Testis (tissue), 2 donors: ENCODE measurements at regions not wholly inside any gene's neighbourhood (a gene's known extent, or its start where the extent isn't known, plus 50 kb on each side); places are given as distances from the start of the nearest gene placed in this dataset.
"Not testable (repeated sequence)": the region's sequence is repeated elsewhere in the genome, so short reads cannot be mapped to it uniquely, and the experiment has no call there.

Experiments
- DNase-seq: peaks from one replicate; pipeline ENCODE4 v3.0.0-alpha.2; 2019
- H3K27ac ChIP-seq, 2 donors: fragments of 200-600 bp; sonication (generic); one replicate each; pipeline ENCODE4 v1.5.1; 2019
- H3K27me3 ChIP-seq: fragments of 200-600 bp; sonication (generic); one replicate; pipeline ENCODE4 v1.5.1; 2019
- H3K36me3 ChIP-seq: fragments of 200-600 bp; sonication (generic); one replicate; pipeline ENCODE4 v1.5.1; 2017; ENCODE audit warnings: low read depth; ENCODE audit errors: missing control alignments
- H3K4me1 ChIP-seq: fragments of 200-600 bp; sonication (generic); one replicate; pipeline ENCODE4 v1.5.1; 2019
- H3K4me3 ChIP-seq, 2 donors: fragments of 200-600 bp; sonication (generic); one replicate each; pipeline ENCODE4 v1.5.1; 2017 to 2019
- H3K9me3 ChIP-seq: fragments of 200-600 bp; sonication (generic); one replicate; pipeline ENCODE4 v1.5.1; 2017
- CTCF ChIP-seq, 3 experiments: fragments of 450-650 bp in 2 of 3; fragments of 200-600 bp in 1 of 3; sonication (generic) in 1 of 3; IDR thresholded peaks; one replicate each; pipeline ENCODE4 v1.5.1; 2016 to 2019; ENCODE audit warnings: antibody characterized with exemption in 3 of 3, mild to moderate bottlenecking in 2 of 3, moderate library complexity in 1 of 3
- POLR2A ChIP-seq: fragments of 450-650 bp; IDR thresholded peaks from one replicate; pipeline ENCODE4 v1.6.1; 2017; ENCODE audit warnings: antibody characterized with exemption, mild to moderate bottlenecking, moderate library complexity
- WGBS, 2 donors: methylation state at CpG; one replicate each; pipeline ENCODE4 v1.1.5; 2018; 5-methylcytosine and 5-hydroxymethylcytosine counted together
- intact Hi-C: fragments of 100-400 bp; cut with DNase I; formaldehyde crosslinking; loops from one replicate; pipeline ENCODE4 v1.15.1; 2023; ENCODE audit warnings: low total_unique reads

- Histone ChIP-seq H3K27ac (no peak overlapping the region), H3K4me1 (peaks cover 3% of the 10 kb centered on the region), H3K36me3 (no peaks in the 10 kb centered on the region), H3K4me3 (no peak overlapping the region), H3K9me3 (no peaks in the 10 kb centered on the region), H3K27me3 (no peaks in the 10 kb centered on the region)
- intact Hi-C loops, result no loop called here
- no peak for DNase-seq
- WGBS, 2 donors, result 38 to 42% methylated on average over 1 of the region's 1 CpG
- TF ChIP-seq CTCF (IDR thresholded peaks at IDR 0.05), result no peak
- TF ChIP-seq POLR2A, result no peak
Measured at GRCh38 chr18:6537475-6537874, 122.8 kb upstream of the L3MBTL4 start.

- peaks cover 13% of the 10 kb centered on the region for H3K4me1 ChIP-seq
- H3K36me3 ChIP-seq, H3K9me3 ChIP-seq, H3K27ac ChIP-seq, H3K4me3 ChIP-seq, H3K27me3 ChIP-seq: not testable (repeated sequence)
- peak in 1 of 3 experiments; percentile 41 for TF ChIP-seq CTCF (IDR thresholded peaks at IDR 0.05)
- DNase-seq, result peak; percentile 46
- intact Hi-C loops, result loop anchor here (10.0 kb wide), 1 partner anchor 344 kb away; no protein-coding TSS in a partner anchor
- WGBS, 2 donors, result 36 to 52% methylated on average over 6 of the region's 6 CpGs
Measured at GRCh38 chr18:6541131-6541679, 126.5 kb upstream of the L3MBTL4 start.

GRCh38 chr18:6542296-6542695 lies 127.6 kb upstream of the L3MBTL4 start:
- no peak overlapping the region for H3K27ac ChIP-seq
- intact Hi-C loops, result loop anchor here (10.0 kb wide), 1 partner anchor 343 kb away; no protein-coding TSS in a partner anchor
- H3K4me3 ChIP-seq, result no peak overlapping the region
- 59 to 67% methylated on average over 5 of the region's 5 CpGs for WGBS, 2 donors
- H3K27me3 ChIP-seq, result no peaks in the 10 kb centered on the region
- H3K36me3 ChIP-seq, result no peaks in the 10 kb centered on the region
- peaks cover 13% of the 10 kb centered on the region for H3K4me1 ChIP-seq
- TF ChIP-seq POLR2A (no peak), CTCF (IDR thresholded peaks at IDR 0.05) (no peak)
- H3K9me3 ChIP-seq, result no peaks in the 10 kb centered on the region
- DNase-seq, result no peak

GRCh38 chr18:6543330-6543908 lies 128.7 kb upstream of the L3MBTL4 start:
- WGBS, 2 donors, result 47 to 60% methylated on average over 8 of the region's 8 CpGs
- Histone ChIP-seq H3K27ac (no peak overlapping the region), H3K27me3 (no peaks in the 10 kb centered on the region), H3K4me1 (peaks cover 13% of the 10 kb centered on the region), H3K4me3 (no peak overlapping the region), H3K9me3 (no peaks in the 10 kb centered on the region), H3K36me3 (no peaks in the 10 kb centered on the region)
- intact Hi-C loops, result loop anchor here (10.0 kb wide), 1 partner anchor 341 kb away; no protein-coding TSS in a partner anchor
- TF ChIP-seq CTCF (IDR thresholded peaks at IDR 0.05), result peak; percentile 26 to 64 (median 58)
- no peak for TF ChIP-seq POLR2A
- DNase-seq, result no peak

- intact Hi-C loops, result loop anchor here (2.0 to 10.0 kb wide), 2 partner anchors 39 to 339 kb away; no protein-coding TSS in a partner anchor
- Histone ChIP-seq H3K4me1 (peaks cover 9% of the 10 kb centered on the region), H3K4me3 (no peak overlapping the region), H3K9me3 (no peaks in the 10 kb centered on the region), H3K36me3 (no peaks in the 10 kb centered on the region), H3K27ac (peak overlapping the region in 1 of 2 donors; percentile 0), H3K27me3 (no peaks in the 10 kb centered on the region)
- TF ChIP-seq POLR2A (no peak), CTCF (IDR thresholded peaks at IDR 0.05) (no peak)
- DNase-seq, result peak; percentile 24
- WGBS, 2 donors, result 45 to 52% methylated on average over 4 of the region's 4 CpGs
Measured at GRCh38 chr18:6546229-6546628, 131.5 kb upstream of the L3MBTL4 start.
